Central memory CD8-positive, alpha-beta T cell (primary cell): ENCODE measurements at regions not wholly inside any gene's neighbourhood (a gene's known extent, or its start where the extent isn't known, plus 50 kb on each side); places are given as distances from the start of the nearest gene placed in this dataset.

Experiments used
- ATAC-seq: fragments of 150-1000 bp; cut with Tn5 transposase; replicated peaks from 2 replicates; pipeline ENCODE4 v1.10.0; 2022; ENCODE audit warnings: mild to moderate bottlenecking, moderate FRiP score, moderate number of reproducible peaks; ENCODE audit not compliant: poor library complexity, severe bottlenecking; ENCODE audit errors: extremely low read depth
- DNase-seq, 2 donors: peaks; one replicate each; pipeline ENCODE4 v3.0.0; 2021; ENCODE audit warnings: low spot score in 2 of 2
- H3K27ac Mint-ChIP-seq: one replicate; pipeline ENCODE4 v1.8.0; 2022; ENCODE audit warnings: low read depth, mild to moderate bottlenecking, moderate library complexity, mixed read lengths
- H3K27me3 Mint-ChIP-seq: one replicate; pipeline ENCODE4 v1.8.0; 2022; ENCODE audit warnings: mixed read lengths
- H3K36me3 Mint-ChIP-seq: one replicate; pipeline ENCODE4 v1.8.0; 2022; ENCODE audit warnings: mild to moderate bottlenecking, moderate library complexity, mixed read lengths; ENCODE audit not compliant: insufficient read depth
- H3K4me1 Mint-ChIP-seq: one replicate; pipeline ENCODE4 v1.8.0; 2022; ENCODE audit warnings: mixed read lengths
- H3K4me3 Mint-ChIP-seq: one replicate; pipeline ENCODE4 v1.8.0; 2022; ENCODE audit warnings: mild to moderate bottlenecking, moderate library complexity, mixed read lengths
- H3K9me3 Mint-ChIP-seq: one replicate; pipeline ENCODE4 v1.8.0; 2022; ENCODE audit warnings: mixed read lengths

- Mint-ChIP-seq H3K4me3 (no peak overlapping the region), H3K27me3 (peaks cover 23% of the 10 kb centered on the region), H3K36me3 (no peaks in the 10 kb centered on the region), H3K27ac (no peak overlapping the region), H3K4me1 (no peaks in the 10 kb centered on the region), H3K9me3 (no peaks in the 10 kb centered on the region)
- DNase-seq (no peak), ATAC-seq (no peak)
Measured at GRCh38 chr6:97422171-97422570, 139.2 kb upstream of the MMS22L start.

GRCh38 chr6:97423190-97423589 lies 140.2 kb upstream of the MMS22L start:
- H3K27ac Mint-ChIP-seq, result no peak overlapping the region
- DNase-seq (no peak), ATAC-seq (no peak)
- no peaks in the 10 kb centered on the region for H3K4me1 Mint-ChIP-seq
- no peak overlapping the region for H3K4me3 Mint-ChIP-seq
- H3K36me3 Mint-ChIP-seq, result no peaks in the 10 kb centered on the region
- peaks cover 16% of the 10 kb centered on the region for H3K27me3 Mint-ChIP-seq
- H3K9me3 Mint-ChIP-seq, result no peaks in the 10 kb centered on the region

- DNase-seq (no peak), ATAC-seq (no peak)
- Mint-ChIP-seq H3K27me3 (peaks cover 9% of the 10 kb centered on the region), H3K9me3 (no peaks in the 10 kb centered on the region), H3K36me3 (no peaks in the 10 kb centered on the region), H3K27ac (no peak overlapping the region), H3K4me3 (no peak overlapping the region), H3K4me1 (no peaks in the 10 kb centered on the region)
Measured at GRCh38 chr6:97427648-97428047, 144.6 kb upstream of the MMS22L start.

GRCh38 chr6:97437087-97437486 lies 154.1 kb upstream of the MMS22L start:
- Mint-ChIP-seq H3K4me3 (no peak overlapping the region), H3K27ac (no peak overlapping the region), H3K36me3 (peaks cover 2% of the 10 kb centered on the region), H3K27me3 (no peaks in the 10 kb centered on the region), H3K4me1 (no peaks in the 10 kb centered on the region), H3K9me3 (no peaks in the 10 kb centered on the region)
- no peak for ATAC-seq
- DNase-seq, result no peak

GRCh38 chr6:97438011-97438671 lies 155.1 kb upstream of the MMS22L start:
- Mint-ChIP-seq H3K27me3 (no peaks in the 10 kb centered on the region), H3K4me1 (no peaks in the 10 kb centered on the region), H3K36me3 (peaks cover 2% of the 10 kb centered on the region), H3K9me3 (no peaks in the 10 kb centered on the region), H3K4me3 (no peak overlapping the region), H3K27ac (no peak overlapping the region)
- ATAC-seq, result no peak
- DNase-seq, result no peak

GRCh38 chr6:97440590-97441176 lies 157.7 kb upstream of the MMS22L start:
- Mint-ChIP-seq H3K4me3 (no peak overlapping the region), H3K4me1 (no peaks in the 10 kb centered on the region), H3K27ac (no peak overlapping the region), H3K36me3 (no peaks in the 10 kb centered on the region), H3K9me3 (no peaks in the 10 kb centered on the region), H3K27me3 (no peaks in the 10 kb centered on the region)
- no peak for ATAC-seq
- no peak for DNase-seq

DNA sequence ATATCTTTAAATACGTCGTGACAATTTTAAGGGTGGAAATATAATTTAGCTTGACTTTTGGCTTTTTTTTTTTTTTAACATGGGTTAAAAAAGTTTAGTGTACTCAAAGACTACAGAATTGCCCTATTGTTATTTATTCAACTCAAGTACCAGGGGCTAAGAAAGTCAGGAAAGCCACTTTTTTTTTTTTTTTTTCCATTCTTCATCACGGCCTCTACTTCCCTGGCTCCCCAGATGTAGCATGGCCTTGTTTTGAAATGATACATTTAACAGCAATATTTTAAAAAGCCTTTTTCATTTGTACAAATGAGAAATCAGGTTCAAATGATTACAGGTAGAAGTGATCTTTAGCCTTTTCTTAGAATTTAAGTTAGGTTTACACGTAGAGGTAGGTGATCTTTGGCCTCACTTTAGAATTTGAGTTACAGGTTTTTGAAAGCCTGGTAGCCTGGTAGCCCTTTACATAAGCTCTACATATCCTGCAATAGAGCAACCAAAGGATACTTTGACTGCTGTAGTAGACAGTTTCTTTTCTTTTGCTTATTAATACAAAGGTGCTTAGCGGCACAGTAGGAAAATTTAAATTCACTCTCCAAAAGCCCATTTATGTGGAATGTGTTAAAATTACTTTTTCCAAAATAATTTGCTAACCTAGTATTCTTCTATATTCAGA lies 160.5 kb upstream of the MMS22L start:
- Mint-ChIP-seq H3K27me3 (peaks cover 9% of the 10 kb centered on the region), H3K4me3 (no peak overlapping the region), H3K27ac (no peak overlapping the region), H3K36me3 (no peaks in the 10 kb centered on the region), H3K4me1 (no peaks in the 10 kb centered on the region), H3K9me3 (no peaks in the 10 kb centered on the region)
- ATAC-seq, result no peak
- no peak for DNase-seq

DNA sequence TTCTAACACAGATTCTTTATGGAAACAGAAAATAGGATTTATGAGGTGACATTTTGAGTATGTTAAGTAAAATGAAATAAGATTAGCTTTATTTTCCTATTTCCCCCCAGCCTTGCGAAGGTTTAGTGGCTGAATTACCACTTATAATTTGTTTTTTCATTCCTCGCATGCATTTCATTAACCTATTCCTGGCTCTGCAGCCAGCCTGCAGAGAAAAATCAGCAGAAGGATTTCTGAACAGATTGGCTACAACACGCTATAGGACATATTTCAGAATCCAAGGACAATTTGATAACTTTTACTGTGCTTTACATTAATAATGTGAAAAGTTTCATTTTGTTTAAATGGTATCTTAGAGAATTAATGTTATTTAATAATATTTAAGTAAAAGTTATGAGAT lies 162.4 kb upstream of the MMS22L start:
- H3K4me1 Mint-ChIP-seq, result no peaks in the 10 kb centered on the region

DNA sequence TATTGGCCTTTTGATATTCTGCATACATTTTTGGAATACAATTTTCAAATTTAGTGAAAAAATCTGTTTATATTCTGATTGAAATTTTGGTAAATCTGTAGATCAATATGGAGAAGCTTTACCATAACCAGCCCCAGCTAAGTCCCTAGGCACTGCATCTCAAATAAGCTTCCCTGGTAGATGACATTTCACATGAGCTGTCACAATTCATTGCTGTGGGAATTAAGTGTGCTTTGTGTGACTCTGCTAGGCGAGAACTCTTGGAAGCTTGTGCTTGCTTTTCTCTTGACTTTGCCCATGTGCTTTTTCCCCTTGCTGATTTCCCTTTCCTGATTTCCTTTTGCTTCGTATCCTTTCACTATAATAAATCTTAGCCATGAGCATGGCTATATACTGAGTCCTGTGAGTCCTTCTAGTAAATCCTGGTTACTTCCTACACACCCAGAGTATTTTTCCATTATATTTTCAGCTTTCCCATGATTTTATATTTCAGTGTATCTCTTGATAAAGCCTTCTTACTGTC lies 166.5 kb upstream of the MMS22L start:
- peaks cover 9% of the 10 kb centered on the region for H3K27me3 Mint-ChIP-seq
- H3K4me3 Mint-ChIP-seq, result no peak overlapping the region
- DNase-seq (no peak), ATAC-seq (no peak)
- no peaks in the 10 kb centered on the region for H3K36me3 Mint-ChIP-seq
- no peaks in the 10 kb centered on the region for H3K9me3 Mint-ChIP-seq
- H3K27ac Mint-ChIP-seq, result no peak overlapping the region
- no peaks in the 10 kb centered on the region for H3K4me1 Mint-ChIP-seq

More for the DNA sequence above, 162.4 kb upstream of the MMS22L start:
- Mint-ChIP-seq H3K9me3 (no peaks in the 10 kb centered on the region), H3K27me3 (peaks cover 9% of the 10 kb centered on the region), H3K36me3 (no peaks in the 10 kb centered on the region), H3K4me3 (no peak overlapping the region), H3K27ac (no peak overlapping the region)
- ATAC-seq (no peak), DNase-seq (no peak)

DNA sequence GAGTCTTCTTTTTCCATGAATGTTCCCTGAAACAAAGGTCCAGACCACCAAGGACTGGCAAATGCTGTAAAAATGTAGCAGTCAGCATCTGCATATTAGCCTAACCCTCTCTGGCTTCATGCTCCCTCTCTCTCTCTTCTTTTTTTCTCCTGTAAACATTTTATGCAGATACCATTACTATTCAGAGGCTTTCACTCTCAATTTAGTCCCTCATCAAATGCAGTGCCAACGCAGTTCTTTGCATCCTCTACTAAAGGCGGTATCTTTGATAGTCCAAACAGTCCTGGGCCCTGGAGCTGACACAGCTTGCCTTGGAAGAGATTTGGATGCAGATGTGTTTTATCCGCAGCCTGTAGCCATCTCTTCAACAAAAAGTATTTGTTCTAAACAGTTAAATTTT lies 167.1 kb upstream of the MMS22L start:
- ATAC-seq (no peak), DNase-seq (no peak)
- H3K27ac Mint-ChIP-seq, result no peak overlapping the region
- no peaks in the 10 kb centered on the region for H3K9me3 Mint-ChIP-seq
- H3K27me3 Mint-ChIP-seq, result peaks cover 9% of the 10 kb centered on the region
- H3K4me1 Mint-ChIP-seq, result no peaks in the 10 kb centered on the region
- no peak overlapping the region for H3K4me3 Mint-ChIP-seq
- no peaks in the 10 kb centered on the region for H3K36me3 Mint-ChIP-seq

DNA sequence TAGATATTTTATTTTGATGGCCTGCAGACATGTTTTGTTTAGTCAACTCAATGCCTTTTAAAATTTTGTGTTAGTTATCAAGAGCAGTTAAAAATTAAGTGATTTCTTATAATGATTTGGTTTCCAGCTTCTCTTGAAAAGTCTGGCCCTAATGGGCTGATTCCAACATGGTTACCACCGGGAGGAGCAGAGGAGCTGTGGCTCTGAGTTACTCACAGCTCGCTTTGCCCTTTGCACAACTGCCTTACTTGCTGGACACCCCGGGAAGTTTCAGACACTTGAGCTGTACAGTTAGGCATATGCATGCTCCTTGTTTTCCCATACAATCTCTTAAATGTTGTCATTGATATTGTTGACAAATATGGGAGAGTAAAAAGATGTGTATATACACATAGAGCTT lies 173.1 kb upstream of the MMS22L start:
- no peak for ATAC-seq
- Mint-ChIP-seq H3K4me1 (no peaks in the 10 kb centered on the region), H3K27me3 (no peaks in the 10 kb centered on the region)

GRCh38 chr6:97459535-97459934 lies 176.5 kb upstream of the MMS22L start:
- no peak for ATAC-seq
- Mint-ChIP-seq H3K36me3 (no peaks in the 10 kb centered on the region), H3K27ac (no peak overlapping the region), H3K4me1 (no peaks in the 10 kb centered on the region), H3K9me3 (no peaks in the 10 kb centered on the region), H3K4me3 (no peak overlapping the region), H3K27me3 (no peaks in the 10 kb centered on the region)
- DNase-seq, result no peak

More for the DNA sequence above, 173.1 kb upstream of the MMS22L start:
- H3K4me3 Mint-ChIP-seq, result no peak overlapping the region
- H3K9me3 Mint-ChIP-seq, result no peaks in the 10 kb centered on the region
- DNase-seq, result no peak
- no peak overlapping the region for H3K27ac Mint-ChIP-seq
- H3K36me3 Mint-ChIP-seq, result no peaks in the 10 kb centered on the region

- no peak overlapping the region for H3K4me3 Mint-ChIP-seq
Measured at GRCh38 chr6:97459986-97460385, 177.0 kb upstream of the MMS22L start.

More at GRCh38 chr6:97459986-97460385, 177.0 kb upstream of the MMS22L start:
- no peaks in the 10 kb centered on the region for H3K4me1 Mint-ChIP-seq
- ATAC-seq, result no peak
- H3K27me3 Mint-ChIP-seq, result no peaks in the 10 kb centered on the region
- H3K9me3 Mint-ChIP-seq, result no peaks in the 10 kb centered on the region
- DNase-seq, result no peak
- no peak overlapping the region for H3K27ac Mint-ChIP-seq
- no peaks in the 10 kb centered on the region for H3K36me3 Mint-ChIP-seq
